ENCODE measurements at regions not wholly inside any gene's neighbourhood (a gene's known extent, or its start where the extent isn't known, plus 50 kb on each side); places are given as distances from the start of the nearest gene placed in this dataset.

DNA sequence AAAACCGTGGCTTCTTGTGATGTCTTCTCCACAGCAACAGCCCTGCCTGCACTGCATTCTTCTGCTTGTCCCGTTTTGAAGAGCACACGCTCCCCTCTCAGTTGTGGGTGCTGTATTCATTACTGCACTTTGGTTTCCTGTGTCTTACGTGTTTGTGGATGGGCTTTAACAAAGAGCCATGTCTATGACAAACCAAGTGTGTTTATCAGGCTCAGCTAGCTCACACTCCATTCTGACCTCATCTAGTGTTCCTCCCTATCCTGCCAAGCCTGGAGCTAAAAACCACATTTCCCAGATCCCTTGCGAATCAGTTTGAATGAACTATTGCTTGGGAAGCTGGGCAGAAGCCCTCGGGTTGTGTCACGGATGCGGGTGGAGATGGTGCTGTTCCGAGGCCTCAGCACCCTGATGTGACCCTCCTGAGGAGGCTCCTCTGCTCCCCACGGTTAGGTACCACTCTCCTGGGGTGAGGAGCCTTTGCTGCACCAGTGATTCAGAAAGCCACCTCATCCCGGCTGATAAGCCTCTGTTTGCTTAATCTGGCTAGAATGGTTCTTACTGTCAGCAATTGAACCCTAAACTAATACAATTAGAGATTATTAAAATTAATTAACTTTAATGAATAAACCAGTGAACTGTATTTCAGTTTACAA, 116.5 kb downstream of the GALR1 start:
- TF ChIP-seq, protein P1, sequence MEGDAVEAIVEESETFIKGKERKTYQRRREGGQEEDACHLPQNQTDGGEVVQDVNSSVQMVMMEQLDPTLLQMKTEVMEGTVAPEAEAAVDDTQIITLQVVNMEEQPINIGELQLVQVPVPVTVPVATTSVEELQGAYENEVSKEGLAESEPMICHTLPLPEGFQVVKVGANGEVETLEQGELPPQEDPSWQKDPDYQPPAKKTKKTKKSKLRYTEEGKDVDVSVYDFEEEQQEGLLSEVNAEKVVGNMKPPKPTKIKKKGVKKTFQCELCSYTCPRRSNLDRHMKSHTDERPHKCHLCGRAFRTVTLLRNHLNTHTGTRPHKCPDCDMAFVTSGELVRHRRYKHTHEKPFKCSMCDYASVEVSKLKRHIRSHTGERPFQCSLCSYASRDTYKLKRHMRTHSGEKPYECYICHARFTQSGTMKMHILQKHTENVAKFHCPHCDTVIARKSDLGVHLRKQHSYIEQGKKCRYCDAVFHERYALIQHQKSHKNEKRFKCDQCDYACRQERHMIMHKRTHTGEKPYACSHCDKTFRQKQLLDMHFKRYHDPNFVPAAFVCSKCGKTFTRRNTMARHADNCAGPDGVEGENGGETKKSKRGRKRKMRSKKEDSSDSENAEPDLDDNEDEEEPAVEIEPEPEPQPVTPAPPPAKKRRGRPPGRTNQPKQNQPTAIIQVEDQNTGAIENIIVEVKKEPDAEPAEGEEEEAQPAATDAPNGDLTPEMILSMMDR (IDR thresholded peaks at IDR 0.05; ENCODE audit: low read depth, low read length): no peak
- no peak for TF ChIP-seq EZH2phosphoT487 (IDR thresholded peaks at IDR 0.05; ENCODE audit: low read depth)
